GM23338 (cell line): ENCODE measurements at regions not wholly inside any gene's neighbourhood (a gene's known extent, or its start where the extent isn't known, plus 50 kb on each side); places are given as distances from the start of the nearest gene placed in this dataset.

ENCODE experiments used
- CREB1 ChIP-seq: fragments of 250-450 bp; sonication (Bioruptor Pico); IDR thresholded peaks from 2 replicates; pipeline ENCODE4 v1.5.0; 2020; ENCODE audit warnings: low read depth, mild to moderate bottlenecking, moderate library complexity
- CTCF ChIP-seq, 2 experiments: fragments of 200-600 bp in 1 of 2; sonication (generic) in 1 of 2; conservative IDR thresholded peaks; 2 replicates each; pipeline versions ENCODE4 v1.5.1 to v1.6.1; 2016 to 2017; ENCODE audit warnings: antibody characterized with exemption in 2 of 2, low read depth in 2 of 2, mild to moderate bottlenecking in 2 of 2, moderate library complexity in 1 of 2
- EZH2 ChIP-seq: fragments of 200-600 bp; sonication (generic); IDR thresholded peaks from one replicate; pipeline ENCODE4 v1.8.0; 2017; ENCODE audit warnings: antibody characterized with exemption, mild to moderate bottlenecking, low read depth; ENCODE audit not compliant: unreplicated experiment
- EZH2phosphoT487 ChIP-seq: fragments of 200-600 bp; sonication (generic); IDR thresholded peaks from one replicate; pipeline ENCODE4 v1.8.1; 2018; ENCODE audit warnings: antibody characterized with exemption; ENCODE audit not compliant: unreplicated experiment
- NANOG ChIP-seq: IDR thresholded peaks from 2 replicates; pipeline ENCODE4 v1.6.1; 2016; ENCODE audit warnings: antibody characterized with exemption, borderline replicate concordance

GRCh38 chr14:44607701-44608100, 100.6 kb upstream of the FSCB start:
- TF ChIP-seq CTCF (conservative IDR thresholded peaks at IDR 0.05; ENCODE audit: low read depth in 2 of 2) (no peak), EZH2 (no peak), NANOG (no peak), CREB1 (CRISPR knock-in tag) (no peak), EZH2phosphoT487 (no peak)
